Mesodermal cell (in vitro differentiated cells): ENCODE measurements at regions not wholly inside any gene's neighbourhood (a gene's known extent, or its start where the extent isn't known, plus 50 kb on each side); places are given as distances from the start of the nearest gene placed in this dataset.
"Not testable (repeated sequence)": the region's sequence is repeated elsewhere in the genome, so short reads cannot be mapped to it uniquely, and the experiment has no call there.

ENCODE experiments used
- H3K27ac ChIP-seq: 2 replicates; pipeline ENCODE4 v1.7.0; 2013; ENCODE audit warnings: mild to moderate bottlenecking, low read depth, low read length, moderate library complexity; ENCODE audit not compliant: severe bottlenecking
- H3K36me3 ChIP-seq: 2 replicates; pipeline ENCODE4 v1.7.1; 2013; ENCODE audit warnings: mild to moderate bottlenecking, low read length, moderate library complexity; ENCODE audit not compliant: control insufficient read depth, insufficient read depth
- H3K4me1 ChIP-seq: one replicate; pipeline ENCODE4 v1.7.1; 2013; ENCODE audit warnings: mild to moderate bottlenecking, low read length; ENCODE audit not compliant: insufficient read depth, control insufficient read depth, poor library complexity, severe bottlenecking
- H3K4me3 ChIP-seq: 2 replicates; pipeline ENCODE4 v1.7.0; 2013; ENCODE audit warnings: low read length, control low read depth, mild to moderate bottlenecking; ENCODE audit not compliant: insufficient read depth, poor library complexity, severe bottlenecking; ENCODE audit errors: extremely low read depth
- H3K9me3 ChIP-seq: 2 replicates; pipeline ENCODE4 v1.7.1; 2013; ENCODE audit warnings: mild to moderate bottlenecking, low read length, moderate library complexity; ENCODE audit not compliant: control insufficient read depth
- WGBS, 2 experiments: methylation state at CpG; one replicate each; pipeline ENCODE4 v1.1.5; 2013; ENCODE audit warnings: missing lambda C conversion rate in 2 of 2; ENCODE audit not compliant: insufficient coverage in 2 of 2; 5-methylcytosine and 5-hydroxymethylcytosine counted together

DNA sequence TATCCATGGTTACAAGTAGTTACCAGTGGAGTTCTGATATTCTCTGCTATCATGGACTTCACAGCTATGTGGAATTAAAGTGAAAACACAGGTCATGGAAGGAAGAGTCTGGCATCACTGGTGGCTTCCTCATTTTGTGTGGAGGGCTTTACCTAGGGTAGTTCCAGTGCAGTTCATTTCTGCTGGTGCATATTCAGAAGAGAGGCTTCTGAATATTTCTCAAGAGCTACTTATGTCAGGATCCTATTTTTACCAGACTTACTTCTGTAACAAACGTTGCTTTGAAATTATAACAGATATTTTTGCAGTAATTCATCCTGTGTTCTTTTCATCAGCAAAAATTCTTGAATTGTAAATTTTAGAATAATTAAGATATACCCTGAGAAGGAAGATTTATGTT lies 236.5 kb upstream of the NPSR1 start:
- H3K27ac ChIP-seq = no peak overlapping the region
- no peak overlapping the region for H3K4me3 ChIP-seq
- no peaks in the 10 kb centered on the region for H3K36me3 ChIP-seq
- WGBS, 2 experiments = no CpG with 5 or more reads among the region's 1 CpG
- no peaks in the 10 kb centered on the region for H3K9me3 ChIP-seq
- peaks cover 2% of the 10 kb centered on the region for H3K4me1 ChIP-seq

DNA sequence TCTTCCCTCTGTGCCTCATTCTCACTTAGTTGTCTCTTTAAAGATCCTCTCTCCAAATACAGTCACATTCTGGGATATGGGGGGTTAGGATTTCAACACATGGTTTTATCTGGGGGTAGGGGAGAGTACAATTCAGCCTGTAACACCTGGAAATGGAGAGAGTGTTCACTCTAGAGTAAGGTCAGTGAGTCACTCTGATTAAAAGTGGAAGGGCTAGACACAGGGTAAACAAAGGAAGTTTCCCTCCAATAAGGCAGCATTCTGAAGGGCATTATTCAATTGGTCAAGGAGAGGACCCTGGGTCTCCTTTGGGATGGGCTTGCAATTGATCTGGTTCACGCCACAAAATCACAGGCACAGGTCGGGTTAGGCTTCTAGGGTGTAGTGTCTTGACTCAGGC lies 232.8 kb upstream of the NPSR1 start:
- Histone ChIP-seq H3K36me3 (no peaks in the 10 kb centered on the region), H3K4me3 (no peak overlapping the region), H3K27ac (no peak overlapping the region), H3K9me3 (no peaks in the 10 kb centered on the region), H3K4me1 (peaks cover 2% of the 10 kb centered on the region)
- 100% methylated on average over 1 of the region's 2 CpGs; no CpG with 5 or more reads in 1 of the 2 experiments for WGBS, 2 experiments

DNA sequence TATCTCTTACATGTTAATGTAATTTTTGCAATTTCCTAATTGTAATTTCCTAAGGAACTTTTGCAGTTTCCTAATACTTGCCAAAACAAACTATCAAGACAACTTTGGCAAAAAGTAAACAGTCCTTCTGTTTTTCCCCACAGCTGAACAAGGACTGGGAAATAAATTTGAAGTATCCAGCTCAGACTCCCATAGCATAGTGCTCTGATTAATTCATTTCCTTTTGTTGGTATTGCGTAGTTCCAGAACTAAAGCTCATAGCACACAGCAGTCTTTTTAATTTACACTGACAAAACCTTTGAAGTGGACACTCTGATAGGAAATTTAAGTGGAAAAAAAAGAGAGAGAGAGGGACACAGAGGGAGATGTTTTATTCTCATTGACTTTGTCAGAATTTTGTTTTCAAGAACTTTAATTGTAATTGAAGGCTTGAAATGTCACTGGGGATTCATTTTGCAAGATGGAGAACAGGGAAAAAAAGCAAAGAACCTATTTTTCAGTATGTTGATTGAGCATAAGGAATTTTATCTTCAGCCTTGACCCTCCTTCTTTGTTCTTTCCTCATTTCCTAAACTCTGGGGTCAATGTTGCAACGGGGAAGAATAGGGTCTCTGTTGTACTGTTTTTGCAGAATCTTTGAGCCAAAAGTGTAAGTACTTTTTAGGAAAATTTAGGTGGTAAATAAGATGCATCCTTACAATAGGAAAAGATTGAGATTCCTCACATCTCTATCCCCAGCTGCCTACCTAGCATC lies 232.2 kb upstream of the NPSR1 start:
- no CpG with 5 or more reads among the region's 2 CpGs for WGBS, 2 experiments
- peaks cover 2% of the 10 kb centered on the region for H3K4me1 ChIP-seq

DNA sequence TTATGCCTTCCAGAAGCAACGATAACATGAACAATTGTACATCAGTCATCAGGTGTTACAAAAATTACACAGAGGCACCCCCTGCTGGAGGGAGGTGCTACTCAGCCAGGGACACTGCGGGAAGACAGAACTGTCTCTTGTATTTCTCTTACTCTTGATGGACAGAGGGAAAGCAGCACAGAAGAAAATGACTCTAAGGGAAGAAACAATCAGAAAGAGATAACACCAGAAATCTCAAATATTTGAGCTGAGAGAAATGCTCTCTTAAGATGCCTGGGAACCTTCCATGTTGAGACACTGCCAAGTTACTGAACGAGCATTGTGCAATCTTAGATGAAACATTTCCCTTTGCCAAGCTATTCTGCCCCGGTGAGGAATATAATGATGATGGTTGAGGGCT lies 227.6 kb upstream of the NPSR1 start:
- H3K4me3 ChIP-seq = no peak overlapping the region
- WGBS, 2 experiments = 100% methylated on average over 1 of the region's 4 CpGs
- no peak overlapping the region for H3K27ac ChIP-seq
- no peaks in the 10 kb centered on the region for H3K36me3 ChIP-seq
- H3K9me3 ChIP-seq = no peaks in the 10 kb centered on the region
- peaks cover under 1% of the 10 kb centered on the region for H3K4me1 ChIP-seq

More for the DNA sequence above, 232.2 kb upstream of the NPSR1 start:
- Histone ChIP-seq H3K4me3 (no peak overlapping the region), H3K9me3 (no peaks in the 10 kb centered on the region), H3K27ac (no peak overlapping the region), H3K36me3 (no peaks in the 10 kb centered on the region)

DNA sequence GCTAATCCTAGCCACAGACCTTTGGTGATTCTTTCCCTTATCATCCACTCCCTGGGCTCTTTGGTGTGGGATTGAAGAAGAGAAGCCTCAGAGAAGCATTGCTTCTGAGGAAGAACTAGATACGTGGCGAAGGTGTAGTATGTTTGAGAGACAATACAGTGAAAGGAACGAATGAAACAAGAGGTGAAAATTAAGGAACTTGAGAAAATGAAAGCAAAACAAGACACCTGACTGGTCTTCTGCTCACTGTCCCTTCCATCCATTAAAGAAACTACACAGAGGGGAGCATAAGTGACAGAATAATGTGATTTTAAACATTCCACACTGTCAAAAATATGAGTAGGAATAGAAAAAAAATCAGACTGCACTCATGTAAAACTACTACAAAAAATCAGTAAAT lies 219.6 kb upstream of the NPSR1 start:
- no peak overlapping the region for H3K4me3 ChIP-seq
- no peaks in the 10 kb centered on the region for H3K36me3 ChIP-seq
- 73% methylated on average over 3 of the region's 3 CpGs; no CpG with 5 or more reads in 1 of the 2 experiments for WGBS, 2 experiments
- no peaks in the 10 kb centered on the region for H3K4me1 ChIP-seq
- H3K9me3 ChIP-seq = no peaks in the 10 kb centered on the region
- H3K27ac ChIP-seq = no peak overlapping the region

DNA sequence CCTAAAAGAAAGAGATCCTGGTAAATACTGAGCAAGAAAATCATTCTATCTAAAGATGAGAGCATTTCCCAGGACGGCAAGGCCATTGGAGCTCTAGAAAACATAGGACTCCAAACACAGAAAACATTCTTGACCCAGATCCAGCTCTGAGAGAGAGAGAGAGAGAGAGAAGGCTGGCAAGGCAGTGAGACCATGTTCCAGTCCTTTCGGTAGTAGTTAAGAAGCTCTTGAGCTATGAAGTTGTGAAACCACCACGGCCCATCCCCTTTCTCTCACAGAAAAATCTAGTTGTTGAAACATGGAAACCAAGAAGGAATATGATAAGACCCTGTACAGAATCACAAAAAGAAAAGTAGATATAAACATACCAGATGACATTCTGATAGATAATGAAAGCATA lies 212.4 kb upstream of the NPSR1 start:
- 100% methylated on average over 1 of the region's 3 CpGs; no CpG with 5 or more reads in 1 of the 2 experiments for WGBS, 2 experiments
- no peak overlapping the region for H3K4me3 ChIP-seq
- H3K36me3 ChIP-seq = no peaks in the 10 kb centered on the region
- H3K9me3 ChIP-seq = no peaks in the 10 kb centered on the region
- H3K4me1 ChIP-seq = no peaks in the 10 kb centered on the region
- H3K27ac ChIP-seq = no peak overlapping the region

DNA sequence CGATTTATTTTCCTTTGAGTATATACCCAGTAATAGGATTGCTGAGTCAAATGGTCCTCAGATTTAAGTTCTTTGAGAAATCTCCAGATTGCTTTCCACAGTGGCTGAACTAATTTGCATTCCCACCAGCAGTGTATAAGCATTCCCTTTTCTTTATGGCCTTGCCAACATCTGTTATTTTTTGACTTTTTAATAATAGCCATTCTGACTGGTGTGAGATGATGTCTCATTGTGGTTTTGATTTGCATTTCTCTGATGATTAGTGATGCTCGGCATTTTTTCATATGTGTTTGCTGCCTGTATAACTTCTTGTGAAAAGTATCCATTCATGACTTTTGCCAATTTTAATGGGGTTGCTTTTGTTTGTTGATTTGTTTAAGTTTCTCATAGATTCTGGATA lies 209.5 kb upstream of the NPSR1 start:
- H3K4me3 ChIP-seq, H3K9me3 ChIP-seq, H3K27ac ChIP-seq, H3K36me3 ChIP-seq, H3K4me1 ChIP-seq: not testable (repeated sequence)
- 80% methylated on average over 2 of the region's 2 CpGs; no CpG with 5 or more reads in 1 of the 2 experiments for WGBS, 2 experiments

DNA sequence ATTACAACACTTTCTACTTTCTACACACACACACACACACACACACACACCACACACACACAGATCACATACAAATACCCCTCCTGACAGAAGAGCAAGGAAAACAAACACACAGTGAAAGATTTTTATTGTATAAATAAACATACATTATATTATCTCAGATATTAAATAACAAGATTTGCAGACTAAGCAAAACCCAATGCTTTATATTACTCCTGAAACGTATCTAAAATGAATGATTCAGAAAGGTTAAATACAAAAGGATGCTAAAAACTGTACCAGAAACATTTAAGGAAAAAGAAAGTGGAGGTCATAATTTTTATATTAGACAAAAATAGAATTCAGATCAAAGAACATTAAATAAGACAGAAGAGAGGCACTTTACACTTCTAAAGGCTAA lies 208.3 kb upstream of the NPSR1 start:
- H3K4me3 ChIP-seq = no peak overlapping the region
- H3K27ac ChIP-seq = no peak overlapping the region
- H3K4me1 ChIP-seq = no peaks in the 10 kb centered on the region
- WGBS, 2 experiments = no CpG with 5 or more reads among the region's 1 CpG
- H3K9me3 ChIP-seq = no peaks in the 10 kb centered on the region
- no peaks in the 10 kb centered on the region for H3K36me3 ChIP-seq

DNA sequence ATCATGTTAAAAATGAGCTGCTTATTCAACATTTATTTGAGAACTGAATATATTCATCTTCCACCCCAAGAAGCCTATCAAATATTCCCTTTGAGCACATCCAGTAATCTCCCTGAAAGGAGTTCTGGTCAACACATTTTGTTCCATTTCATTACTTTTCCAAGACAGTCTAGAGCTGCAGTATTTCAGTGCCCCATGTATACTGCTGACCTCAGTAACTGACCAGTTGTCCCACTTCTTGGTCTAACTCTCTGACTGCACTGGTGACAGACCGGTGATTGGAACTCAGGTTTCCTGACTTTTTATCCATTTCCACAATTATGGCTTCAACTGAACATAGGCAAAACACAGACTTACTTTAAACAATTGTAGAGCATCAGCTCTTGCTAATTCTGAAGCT lies 206.8 kb upstream of the NPSR1 start:
- Histone ChIP-seq H3K27ac (no peak overlapping the region), H3K4me1 (no peaks in the 10 kb centered on the region), H3K36me3 (no peaks in the 10 kb centered on the region), H3K4me3 (no peak overlapping the region), H3K9me3 (no peaks in the 10 kb centered on the region)
- 100% methylated on average over 1 of the region's 1 CpG for WGBS, 2 experiments

DNA sequence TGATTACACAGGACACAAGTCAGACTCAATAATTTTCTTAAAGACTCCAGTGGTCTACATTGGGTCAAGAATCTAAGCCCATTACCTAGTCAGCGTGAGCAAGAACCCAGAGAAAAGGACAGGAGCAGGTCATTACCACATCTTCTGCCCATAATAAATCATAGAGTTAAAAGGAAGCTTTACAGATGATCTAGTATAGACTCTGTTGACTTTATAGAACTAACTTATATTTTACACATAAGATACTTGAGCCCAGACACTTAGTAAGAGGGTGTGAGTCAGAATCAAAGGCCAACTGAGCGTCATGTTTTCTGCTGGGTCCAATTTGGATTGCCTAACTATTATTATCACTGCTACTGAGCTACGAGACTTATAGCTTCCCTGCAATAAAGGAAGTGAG lies 206.1 kb upstream of the NPSR1 start:
- H3K27ac ChIP-seq = no peak overlapping the region
- H3K36me3 ChIP-seq = no peaks in the 10 kb centered on the region
- no peak overlapping the region for H3K4me3 ChIP-seq
- H3K4me1 ChIP-seq = no peaks in the 10 kb centered on the region
- 100% methylated on average over 1 of the region's 3 CpGs; no CpG with 5 or more reads in 1 of the 2 experiments for WGBS, 2 experiments
- no peaks in the 10 kb centered on the region for H3K9me3 ChIP-seq

DNA sequence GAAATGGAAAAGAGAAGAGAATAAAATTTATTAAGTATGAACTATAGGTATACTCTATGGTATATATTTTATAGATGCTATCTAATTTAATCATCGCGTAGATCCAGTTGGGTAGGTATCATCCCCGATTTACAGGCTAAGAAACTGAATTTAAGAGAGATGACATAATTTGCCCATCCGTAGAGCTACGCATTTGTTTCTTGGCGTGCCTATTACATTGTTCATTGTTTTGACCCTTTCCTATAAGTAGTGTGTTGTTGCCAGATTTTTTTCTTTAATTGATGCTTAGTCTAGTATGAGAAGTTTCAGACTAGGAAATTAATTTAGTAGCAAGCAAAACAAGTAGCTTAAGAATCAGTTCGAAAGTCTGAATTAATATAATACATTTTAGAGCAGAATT lies 205.7 kb upstream of the NPSR1 start:
- H3K27ac ChIP-seq = no peak overlapping the region

More for the DNA sequence above, 205.7 kb upstream of the NPSR1 start:
- WGBS, 2 experiments = 77 to 89% methylated on average over 4 of the region's 7 CpGs
- Histone ChIP-seq H3K9me3 (no peaks in the 10 kb centered on the region), H3K36me3 (no peaks in the 10 kb centered on the region), H3K4me1 (no peaks in the 10 kb centered on the region), H3K4me3 (no peak overlapping the region)
